ENCODE measurements at regions not wholly inside any gene's neighbourhood (a gene's known extent, or its start where the extent isn't known, plus 50 kb on each side); places are given as distances from the start of the nearest gene placed in this dataset.
"Not testable (repeated sequence)": the region's sequence is repeated elsewhere in the genome, so short reads cannot be mapped to it uniquely, and the experiment has no call there.

DNA sequence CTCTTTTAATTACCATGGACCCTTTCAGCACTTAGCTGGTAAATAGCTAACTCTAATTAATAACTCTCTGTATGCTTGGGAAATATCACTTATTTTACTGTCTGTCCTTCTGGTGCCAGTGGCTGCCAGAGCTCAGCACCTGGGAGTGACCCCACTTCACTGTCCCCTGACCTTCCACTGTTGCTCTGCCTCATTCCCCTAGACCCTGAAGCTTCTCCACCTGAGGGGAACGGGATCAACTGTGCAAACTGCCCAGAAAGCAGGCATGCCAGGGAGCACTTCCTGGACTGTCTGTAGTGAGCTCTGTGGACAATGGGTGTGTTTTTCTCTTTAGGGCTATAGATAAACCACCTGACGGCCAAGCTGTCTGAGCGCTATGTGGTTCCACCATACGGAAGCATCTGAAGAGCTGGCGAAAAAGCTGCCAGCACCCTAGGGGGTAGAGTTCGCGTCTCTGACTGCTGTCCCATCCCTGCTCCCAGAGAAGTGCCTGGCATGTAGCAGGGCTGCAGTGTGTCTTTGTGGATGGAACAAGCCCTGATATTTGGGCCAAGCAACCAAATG is 106.3 kb upstream of the FOXA2 start:
- DNase-seq (ENCODE audit: low spot score): no peak

DNA sequence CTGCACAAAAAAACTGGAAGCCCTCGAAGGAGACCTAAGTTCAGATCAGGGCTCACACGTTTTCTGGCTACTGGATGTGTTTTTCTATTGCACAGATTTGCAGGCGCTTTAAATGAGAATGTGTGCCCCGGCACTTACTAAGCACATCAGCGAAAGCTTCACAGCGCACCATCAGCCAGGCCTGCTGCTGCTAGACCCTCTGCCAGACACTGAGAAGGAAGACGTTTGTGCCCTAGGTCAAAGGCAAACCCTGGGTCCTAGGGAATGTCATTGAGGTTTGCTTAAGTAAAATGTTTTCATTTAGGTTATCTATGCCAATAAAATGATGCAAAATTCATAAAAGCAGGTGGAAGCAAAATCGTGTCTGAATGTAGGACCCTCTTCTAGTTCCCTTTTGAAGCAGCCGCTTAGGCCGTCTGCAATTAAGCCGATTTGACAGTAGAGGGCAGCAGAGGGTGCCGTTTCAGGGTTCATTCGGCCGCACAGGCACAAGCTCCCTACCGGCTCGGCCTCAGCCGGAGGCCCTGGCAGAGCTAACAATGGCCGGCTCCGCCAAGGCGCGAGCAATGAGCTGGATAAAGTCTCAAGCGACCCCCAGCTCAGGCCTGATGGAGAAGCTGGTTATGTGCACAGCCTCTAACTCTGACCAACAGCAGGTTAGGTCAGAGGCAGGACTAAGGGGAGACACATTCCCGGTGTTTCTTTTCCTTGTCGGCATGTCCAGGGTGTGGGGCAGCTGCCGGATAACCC is 107.2 kb upstream of the FOXA2 start:
- DNase-seq (ENCODE audit: low spot score): peak; percentile 66

DNA sequence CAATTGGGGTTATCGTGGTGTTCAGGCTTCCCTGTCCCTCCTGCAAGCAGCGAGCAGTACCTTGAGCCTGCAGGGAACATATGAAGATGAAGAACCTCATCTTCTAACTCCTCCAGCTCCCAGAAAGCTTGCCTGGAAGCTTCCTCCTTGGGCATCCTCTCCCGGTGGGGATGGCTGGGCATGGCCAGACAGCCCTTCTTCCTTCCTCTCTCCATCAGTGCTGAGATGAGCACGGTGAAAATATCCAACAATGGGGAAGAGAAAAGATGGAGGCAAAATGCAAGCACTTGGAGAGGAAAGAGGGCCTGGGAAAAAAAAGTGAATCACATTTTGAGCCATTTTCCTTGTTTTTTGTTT is 107.7 kb upstream of the FOXA2 start:
- no peak for DNase-seq (ENCODE audit: low spot score)

DNA sequence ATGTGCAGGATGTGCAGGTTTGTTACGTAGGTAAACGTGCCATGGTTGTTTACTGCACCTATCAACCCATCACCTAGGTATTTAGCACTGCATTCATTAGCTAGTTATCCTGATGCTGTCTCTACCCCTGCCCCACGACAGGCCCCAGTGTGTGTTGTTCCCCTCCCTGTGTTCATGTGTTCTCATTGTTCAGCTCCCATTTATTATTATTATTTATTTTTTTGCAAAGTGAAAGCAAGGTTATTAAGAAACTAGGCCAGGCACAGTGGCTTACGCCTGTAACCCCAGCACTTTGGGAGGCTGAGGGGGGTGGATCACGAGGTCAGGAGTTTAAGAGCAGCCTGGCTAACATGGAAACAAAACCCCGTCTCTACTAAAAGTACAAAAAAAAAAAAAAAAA is 108.2 kb upstream of the FOXA2 start:
- not testable (repeated sequence) for DNase-seq (ENCODE audit: low spot score)

DNA sequence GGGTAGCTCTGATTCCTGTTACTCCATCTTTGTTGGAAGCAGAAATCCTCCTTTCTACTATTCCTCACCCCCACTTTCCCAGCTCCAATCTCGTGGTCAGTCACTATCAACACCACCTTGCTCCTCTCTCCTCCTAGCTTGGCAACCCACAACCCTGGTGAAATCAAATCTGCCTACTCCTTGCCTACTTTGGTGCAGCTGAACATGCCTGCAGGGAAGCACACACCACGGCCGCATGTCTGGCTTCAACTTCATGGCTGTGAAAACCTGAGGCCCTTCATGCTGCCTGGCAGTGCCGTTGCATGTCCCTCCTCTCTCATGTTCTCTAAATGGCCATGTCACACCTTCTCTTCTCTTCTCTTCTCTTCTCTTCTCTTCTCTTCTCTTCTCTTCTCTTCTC is 112.4 kb upstream of the FOXA2 start:
- no peak for DNase-seq (ENCODE audit: low spot score)

DNA sequence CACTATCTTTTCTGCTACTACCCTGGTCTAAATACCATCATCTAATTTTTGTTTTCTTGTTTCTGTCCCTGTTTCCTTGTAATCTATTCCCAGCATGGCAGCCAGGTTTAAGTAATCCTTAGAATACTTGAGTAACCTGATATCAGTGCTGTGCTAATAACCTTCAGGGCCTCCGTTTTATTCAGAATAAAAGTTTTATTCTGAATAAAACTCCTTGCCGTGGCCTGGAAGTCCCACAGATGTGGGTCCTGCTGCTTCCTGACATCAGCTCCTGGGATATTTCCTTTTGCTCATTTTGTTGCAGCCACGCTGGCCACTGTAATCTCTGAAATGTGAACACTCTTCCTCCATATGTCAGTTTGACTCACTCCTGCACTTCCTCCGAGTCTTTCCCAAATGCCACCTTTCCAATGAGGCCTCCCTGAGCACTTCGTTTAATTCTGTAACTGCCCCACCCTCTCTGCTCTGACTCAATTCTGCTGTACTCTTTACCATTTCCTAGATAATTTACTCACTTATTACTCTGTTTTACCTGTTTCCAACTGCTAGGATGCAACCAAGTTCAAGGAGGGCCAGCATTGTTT is 114.0 kb upstream of the FOXA2 start:
- DNase-seq (ENCODE audit: low spot score): peak; percentile 69

DNA sequence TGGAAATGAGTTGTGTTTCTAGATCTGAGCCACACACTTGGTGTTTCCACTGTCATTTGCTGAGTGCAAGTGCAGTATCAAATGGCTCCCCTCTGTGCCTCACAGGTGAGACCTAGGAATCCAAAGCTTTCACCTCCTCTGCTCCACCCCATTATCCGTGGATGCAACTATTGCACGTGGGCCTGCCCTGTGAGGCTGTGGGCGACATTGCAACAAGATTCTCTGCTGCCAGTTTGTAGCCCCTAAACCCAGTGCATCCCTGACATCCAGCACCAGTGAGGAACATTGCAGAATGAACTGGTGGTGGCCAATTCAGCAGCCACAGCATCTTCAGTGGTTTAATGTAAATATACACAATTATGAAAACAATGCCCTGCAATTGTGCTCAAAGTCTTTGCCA is 115.0 kb upstream of the FOXA2 start:
- no peak for DNase-seq (ENCODE audit: low spot score)

DNA sequence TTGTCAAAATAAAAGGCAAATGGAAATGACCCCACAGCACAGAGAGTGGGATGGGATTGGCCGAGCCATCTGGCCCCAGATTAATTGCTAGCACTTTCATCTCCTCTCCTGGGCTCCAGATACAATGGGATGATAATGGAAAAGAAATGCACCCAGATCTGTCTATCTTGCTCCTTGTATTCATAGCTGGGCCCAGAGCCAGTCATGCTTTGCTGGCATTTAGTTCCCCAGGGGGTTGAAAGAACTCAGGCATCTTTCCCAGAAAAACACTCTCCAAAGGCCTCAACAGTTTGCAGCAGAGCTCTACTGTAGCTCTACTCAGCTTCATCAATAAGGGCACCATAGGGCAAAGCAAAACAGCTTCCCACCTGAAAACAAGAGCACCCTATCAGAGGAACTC is 116.0 kb upstream of the FOXA2 start:
- DNase-seq (ENCODE audit: low spot score): peak; percentile 76

DNA sequence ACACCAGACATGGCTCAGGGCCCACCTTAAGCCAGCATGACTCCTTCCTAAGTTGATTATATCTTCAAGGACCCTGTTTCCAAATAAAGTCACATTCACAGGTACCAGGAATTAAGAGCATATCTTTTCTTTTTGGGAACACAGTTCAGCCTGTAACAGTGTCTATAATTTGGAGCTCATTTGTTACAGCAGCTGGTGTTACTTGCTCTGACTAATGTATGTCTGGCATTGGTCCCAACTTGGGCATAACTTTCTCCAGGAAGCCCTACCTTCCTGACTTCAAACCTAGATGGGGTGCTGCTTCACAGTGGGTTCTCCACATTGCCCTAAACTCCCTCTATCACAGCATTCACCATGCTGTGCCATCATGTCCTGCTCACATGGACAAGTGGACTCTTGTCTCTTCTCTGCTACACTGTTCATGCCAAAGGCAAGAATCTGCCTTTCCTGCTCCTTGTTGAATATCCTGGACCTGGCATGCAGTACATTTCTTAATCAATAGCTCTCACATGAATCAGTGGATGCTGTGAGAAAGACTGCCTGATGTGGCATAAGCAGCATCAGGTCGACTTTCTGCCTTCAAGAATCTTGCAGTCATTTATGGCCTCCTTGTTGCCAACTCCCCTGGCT is 117.4 kb upstream of the FOXA2 start:
- DNase-seq (ENCODE audit: low spot score): no peak

DNA sequence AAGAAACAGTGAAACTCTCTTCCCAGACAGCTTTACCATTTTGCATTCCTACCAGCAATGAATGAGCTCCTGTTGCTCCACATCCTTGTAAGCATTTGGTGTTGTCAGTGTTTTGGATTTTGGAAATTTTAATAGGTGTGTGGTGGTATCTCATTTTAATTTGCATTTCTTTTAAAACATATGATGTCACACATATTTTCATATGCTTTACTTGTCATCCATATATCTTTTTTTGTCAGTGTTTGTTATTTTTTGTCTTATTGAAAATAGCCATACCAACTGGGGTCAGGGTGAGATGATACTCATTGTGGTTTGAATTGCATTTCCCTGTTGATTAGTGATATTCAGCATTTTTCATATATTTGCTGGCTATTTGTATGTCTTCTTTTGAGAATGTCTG is 119.5 kb upstream of the FOXA2 start:
- DNase-seq (ENCODE audit: low spot score): no peak

DNA sequence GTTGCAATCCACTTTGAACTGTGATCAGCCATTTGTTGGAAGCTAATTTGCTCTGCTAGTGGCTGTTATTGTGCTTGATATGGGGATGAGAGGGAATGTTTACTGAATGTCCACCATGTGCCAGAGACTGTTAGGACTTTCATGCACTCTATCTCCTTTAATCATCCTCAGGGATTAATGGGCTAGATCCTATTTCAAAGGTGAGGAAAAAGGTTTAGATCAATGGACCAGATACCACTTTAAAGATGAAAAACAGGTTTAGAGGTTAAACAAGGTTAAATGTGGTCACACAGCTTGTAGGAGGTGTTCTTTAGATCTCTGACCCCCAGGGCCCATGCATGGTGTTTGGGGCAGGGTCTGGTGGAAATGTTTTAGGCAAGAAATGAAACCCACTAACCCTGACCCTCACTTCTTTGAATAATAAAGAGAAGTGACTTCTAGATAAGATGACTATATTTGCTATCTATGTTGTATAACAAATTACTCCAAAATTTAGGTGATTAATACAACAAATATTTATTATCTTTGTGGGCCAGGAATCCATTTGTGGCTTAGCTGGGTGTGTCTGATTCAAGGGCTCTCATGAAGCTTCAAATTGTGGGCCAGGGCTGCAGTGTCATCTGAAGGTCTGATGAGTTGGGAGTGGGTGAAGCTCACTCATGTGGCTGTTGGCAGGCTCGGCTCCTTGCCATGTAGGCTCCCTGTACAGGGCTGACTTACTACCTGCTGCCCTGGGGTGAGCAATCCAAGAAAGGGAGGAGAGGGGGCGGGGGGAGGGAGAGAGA is 127.8 kb upstream of the FOXA2 start:
- DNase-seq (ENCODE audit: low spot score): no peak

DNA sequence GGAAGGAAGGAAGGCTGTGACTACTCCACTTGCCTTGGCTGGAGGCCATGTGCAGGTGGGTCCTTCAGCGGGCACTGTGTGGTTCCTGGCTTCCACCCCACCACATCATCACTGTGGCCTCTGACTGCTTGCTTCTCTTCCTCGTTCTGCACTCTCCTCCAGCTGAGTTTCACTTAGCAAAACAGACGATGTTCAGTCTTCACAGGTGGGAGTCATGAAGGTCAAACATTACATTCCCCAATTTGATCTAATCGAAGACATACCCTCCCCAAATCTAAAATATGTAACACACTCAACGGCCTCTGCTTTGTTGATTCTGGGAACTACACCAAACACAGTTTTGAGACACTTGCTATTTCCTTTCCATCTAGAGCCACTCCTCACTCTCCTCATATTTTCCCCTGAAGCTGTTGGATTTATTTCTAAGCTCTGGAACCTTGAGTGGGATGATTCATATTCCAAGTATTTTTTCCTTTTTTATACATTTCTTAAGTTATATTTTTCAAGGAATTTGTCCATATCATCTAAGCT is 132.5 kb upstream of the FOXA2 start:
- peak; percentile 80 for DNase-seq (ENCODE audit: low spot score)

DNA sequence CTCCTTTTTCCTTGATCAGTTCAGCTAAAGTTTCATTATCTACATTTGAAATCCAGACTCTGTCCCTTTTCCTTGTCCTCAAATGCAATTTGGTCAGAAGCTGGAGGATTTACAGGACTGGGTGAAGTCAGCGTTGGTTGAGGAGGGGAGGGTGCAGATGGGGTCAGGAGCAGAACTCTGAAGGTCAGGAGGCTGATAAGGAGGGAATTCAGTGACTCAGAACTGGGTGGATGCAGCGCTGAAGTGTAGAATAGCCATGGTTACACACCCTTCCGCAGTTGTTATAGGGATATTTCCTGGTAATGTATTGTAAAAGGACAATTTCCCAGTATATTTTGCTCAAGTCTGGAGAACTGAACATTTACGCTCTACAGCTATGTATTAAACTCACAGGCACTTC is 133.1 kb upstream of the FOXA2 start:
- peak; percentile 88 for DNase-seq (ENCODE audit: low spot score)

DNA sequence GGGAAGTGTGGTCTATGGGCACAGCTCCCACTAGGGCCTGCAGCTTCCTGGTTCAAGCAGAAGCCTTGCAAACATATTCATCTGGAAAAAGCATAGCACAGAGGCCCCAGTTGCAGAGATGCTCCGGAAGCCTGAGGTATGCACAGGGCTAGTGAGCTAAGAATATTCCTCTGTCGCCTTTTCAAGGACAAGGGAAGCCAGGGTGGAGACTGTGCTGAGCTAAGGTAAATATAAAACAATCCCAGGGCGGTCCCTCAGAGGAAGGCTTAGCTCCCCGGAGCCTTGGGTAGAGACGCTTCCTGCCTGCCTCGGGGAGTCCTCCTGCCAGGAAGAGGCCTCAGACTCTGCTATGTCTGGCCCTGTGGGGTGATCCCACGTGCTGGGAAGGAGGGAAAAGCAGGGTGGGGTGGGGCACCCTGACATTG is 134.8 kb upstream of the FOXA2 start:
- DNase-seq (ENCODE audit: low spot score): no peak

DNA sequence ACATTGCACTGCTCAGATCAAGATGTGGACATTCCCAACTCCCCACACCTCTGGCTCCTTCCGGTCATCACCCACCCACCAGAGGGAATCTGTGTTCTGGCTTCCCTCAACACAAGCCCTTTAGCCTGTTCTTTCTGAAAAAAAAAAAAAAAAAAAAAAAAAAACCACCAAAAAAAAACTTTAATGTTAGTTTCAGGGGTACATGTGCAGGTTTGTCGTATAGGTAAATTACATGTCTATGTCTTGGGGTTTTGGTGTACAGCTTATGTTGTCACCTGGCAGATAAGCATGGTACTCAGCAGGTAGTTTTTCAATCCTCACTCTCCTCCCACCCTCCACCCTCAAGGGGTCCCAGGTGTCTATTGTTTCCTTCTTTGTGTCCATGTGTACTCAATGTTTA is 135.8 kb upstream of the FOXA2 start:
- DNase-seq (ENCODE audit: low spot score): no peak

DNA sequence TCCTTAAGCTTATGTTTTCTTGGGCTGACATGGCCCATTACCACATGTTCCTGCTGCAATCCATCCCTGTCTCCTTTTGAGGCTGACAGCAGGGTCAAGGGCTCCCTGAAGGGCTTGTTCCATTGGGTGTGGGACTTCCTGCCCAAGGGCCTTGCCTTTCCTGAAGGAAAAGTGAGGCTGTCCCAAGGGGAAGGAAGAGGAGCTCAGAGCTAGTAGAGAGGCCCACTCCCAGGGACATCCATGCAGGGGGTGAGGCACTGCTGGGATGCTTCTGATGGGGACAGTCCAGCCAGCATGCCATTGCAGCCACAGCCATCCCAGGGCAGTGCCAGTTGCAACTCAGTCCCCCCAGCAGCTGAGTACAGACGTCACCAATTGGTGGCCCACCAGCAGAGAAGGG is 138.4 kb upstream of the FOXA2 start:
- no peak for DNase-seq (ENCODE audit: low spot score)

DNA sequence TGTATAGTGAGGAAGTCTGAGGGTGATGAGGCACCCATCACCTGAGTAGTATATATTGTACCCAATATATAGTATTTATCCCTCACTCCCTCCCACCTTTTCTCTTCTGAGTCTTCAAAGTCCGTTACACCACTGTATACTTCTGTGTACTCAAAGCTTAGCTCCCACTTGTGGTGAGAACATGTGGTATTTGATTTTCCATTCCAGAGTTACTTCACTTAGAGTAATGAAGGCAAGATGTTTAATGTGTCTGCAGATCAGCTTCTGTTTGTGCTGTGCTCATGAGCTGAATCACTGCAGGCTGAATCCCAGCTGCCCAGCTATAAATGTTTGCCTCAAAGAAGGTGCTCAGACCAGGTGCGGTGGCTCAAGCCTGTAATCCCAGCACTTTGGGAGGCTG is 139.3 kb upstream of the FOXA2 start:
- DNase-seq (ENCODE audit: low spot score): peak; percentile 22

DNA sequence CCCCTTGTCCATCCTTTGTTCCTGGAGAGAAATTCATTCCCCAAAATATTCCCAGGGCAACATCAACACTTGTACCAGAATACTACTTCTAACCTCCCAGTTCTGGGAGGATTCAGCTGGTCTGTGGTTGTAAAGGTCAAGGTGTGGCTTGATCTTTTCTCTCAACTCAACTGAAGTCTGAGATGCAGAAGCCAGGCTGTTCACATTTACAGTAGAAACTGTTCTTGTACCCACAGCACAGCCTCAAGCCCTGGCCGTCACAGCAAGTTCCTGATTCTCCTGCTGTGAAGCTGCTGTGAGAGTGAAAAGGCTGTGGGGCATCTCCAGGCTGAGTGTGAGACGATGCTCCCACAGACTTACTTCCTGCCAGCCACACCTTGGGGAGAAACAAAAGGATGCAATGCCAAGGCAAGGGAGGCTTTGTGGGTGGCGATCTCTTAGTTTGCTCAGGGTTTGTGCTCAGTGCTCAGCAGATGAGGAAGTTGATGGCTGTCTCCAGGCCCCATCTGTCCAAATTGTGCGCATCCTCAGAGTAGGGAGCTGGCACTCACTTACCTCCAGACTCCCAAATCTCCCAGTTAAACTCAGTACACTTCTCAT is 143.9 kb upstream of the FOXA2 start:
- peak; percentile 44 for DNase-seq (ENCODE audit: low spot score)

DNA sequence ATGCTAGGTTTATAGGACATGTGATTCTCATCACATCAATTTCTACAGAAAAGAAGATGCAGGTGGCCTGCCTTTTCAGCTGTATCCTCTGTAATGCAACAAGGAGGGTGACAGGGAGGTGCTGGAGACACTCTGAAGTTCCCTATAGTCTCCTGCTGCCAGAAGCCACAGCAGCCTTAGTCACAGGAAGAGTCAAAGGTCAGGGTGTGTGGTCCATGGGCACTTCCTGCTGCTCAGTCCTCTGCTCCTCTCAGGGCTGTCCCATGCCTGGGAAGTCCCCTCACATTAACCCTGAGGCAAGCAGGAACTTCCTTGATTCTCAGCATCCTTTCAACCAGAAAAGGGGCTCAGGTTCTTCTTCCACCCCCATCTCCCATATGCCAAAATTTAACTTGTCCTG is 144.8 kb upstream of the FOXA2 start:
- peak; percentile 84 for DNase-seq (ENCODE audit: low spot score)

DNA sequence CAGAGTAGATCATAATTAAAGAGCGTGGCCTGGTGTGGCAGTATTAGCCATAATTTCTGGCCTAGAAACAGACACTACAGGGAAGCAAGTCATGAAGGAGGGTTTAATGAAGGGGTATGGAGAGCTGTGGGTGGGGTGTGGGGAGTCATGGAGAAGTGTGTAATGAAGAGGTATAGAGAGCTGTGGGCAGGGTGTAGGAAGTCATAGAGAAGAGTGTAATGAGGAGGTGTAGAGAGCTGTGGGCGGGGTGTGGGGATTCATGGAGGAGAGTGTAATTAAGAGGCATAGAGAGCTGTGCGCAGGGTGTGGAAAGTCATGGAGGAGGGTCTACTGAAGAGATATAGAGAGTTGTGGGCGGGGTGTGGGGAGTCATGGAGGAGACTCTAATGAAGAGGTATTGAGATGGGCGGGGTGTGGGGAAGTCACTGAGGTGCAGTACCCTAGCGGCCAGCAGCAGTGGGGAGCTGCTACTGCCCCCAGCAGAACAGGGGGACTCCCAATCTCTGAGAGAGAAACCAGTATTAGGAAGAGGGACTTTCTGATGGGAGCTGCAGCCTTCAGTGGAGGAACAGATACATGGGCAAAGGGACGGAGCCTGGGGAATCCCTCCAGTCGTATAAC is 145.4 kb upstream of the FOXA2 start:
- DNase-seq (ENCODE audit: low spot score): no peak

DNA sequence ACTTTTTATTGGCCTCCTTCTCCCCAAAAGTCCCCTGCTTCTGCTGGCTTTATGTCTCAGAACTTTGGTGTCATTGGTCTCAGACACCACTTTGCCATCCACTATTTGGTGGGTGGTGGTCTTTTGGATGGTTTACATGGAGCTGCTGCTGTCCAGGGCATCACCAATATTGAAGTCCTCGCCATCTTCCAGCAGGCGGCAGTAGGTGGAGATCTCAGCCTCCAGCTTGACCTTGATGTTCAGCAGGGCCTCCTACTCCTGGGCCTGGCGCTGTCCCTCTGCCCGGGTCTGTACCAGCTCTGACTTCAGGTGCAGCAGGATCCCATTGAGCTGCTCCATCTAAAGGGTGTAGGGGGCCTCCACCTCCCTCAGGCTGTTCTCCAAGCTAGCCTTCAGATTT is 148.4 kb upstream of the FOXA2 start:
- DNase-seq (ENCODE audit: low spot score): no peak

All from A172 (cell line).